Urinary bladder (tissue), 3 donors: ENCODE measurements at regions not wholly inside any gene's neighbourhood (a gene's known extent, or its start where the extent isn't known, plus 50 kb on each side); places are given as distances from the start of the nearest gene placed in this dataset.

Source experiments
- DNase-seq: peaks from one replicate; pipeline ENCODE4 v3.0.0-alpha.2; 2015; ENCODE audit errors: extremely low spot score
- H3K27ac ChIP-seq: one replicate; pipeline ENCODE4 v1.5.1; 2013; ENCODE audit warnings: low read depth, mild to moderate bottlenecking, moderate library complexity
- H3K36me3 ChIP-seq: one replicate; pipeline ENCODE4 v1.6.1; 2013; ENCODE audit warnings: mild to moderate bottlenecking, moderate library complexity; ENCODE audit not compliant: insufficient read depth
- H3K4me1 ChIP-seq: one replicate; pipeline ENCODE4 v1.6.1; 2013; ENCODE audit warnings: mild to moderate bottlenecking, moderate library complexity; ENCODE audit not compliant: insufficient read depth
- H3K4me3 ChIP-seq: one replicate; pipeline ENCODE4 v1.5.1; 2013; ENCODE audit warnings: low read depth, low read length
- WGBS: extraction: QIAGEN DNeasy Blood & Tissue Kit; methylation state at CpG from one replicate; pipeline ENCODE4 v1.1.7; 2013; 5-methylcytosine and 5-hydroxymethylcytosine counted together
- donor health status: healthy with polysubstance abuse.
- donor health status: healthy.

GRCh38 chr4:13316354-13316753 lies 167.8 kb downstream of the RAB28 start:
- no peak for DNase-seq
- no peak overlapping the region for H3K27ac ChIP-seq
- 76% methylated on average over 3 of the region's 3 CpGs for WGBS
- no peaks in the 10 kb centered on the region for H3K36me3 ChIP-seq
- no peaks in the 10 kb centered on the region for H3K4me1 ChIP-seq
- H3K4me3 ChIP-seq = no peak overlapping the region

GRCh38 chr4:13313856-13314255 lies 170.3 kb downstream of the RAB28 start:
- DNase-seq = no peak

GRCh38 chr4:13312264-13312663 lies 171.9 kb downstream of the RAB28 start:
- Histone ChIP-seq H3K4me1 (no peaks in the 10 kb centered on the region), H3K36me3 (no peaks in the 10 kb centered on the region), H3K27ac (no peak overlapping the region), H3K4me3 (no peak overlapping the region)
- no peak for DNase-seq
- WGBS = 79% methylated on average over 1 of the region's 1 CpG

More at GRCh38 chr4:13313856-13314255, 170.3 kb downstream of the RAB28 start:
- no peak overlapping the region for H3K4me3 ChIP-seq
- no peaks in the 10 kb centered on the region for H3K36me3 ChIP-seq
- no peaks in the 10 kb centered on the region for H3K4me1 ChIP-seq
- no peak overlapping the region for H3K27ac ChIP-seq

GRCh38 chr4:13309751-13310150 lies 174.4 kb downstream of the RAB28 start:
- DNase-seq = no peak
- H3K36me3 ChIP-seq = no peaks in the 10 kb centered on the region
- no peaks in the 10 kb centered on the region for H3K4me1 ChIP-seq
- no peak overlapping the region for H3K4me3 ChIP-seq
- 62% methylated on average over 2 of the region's 2 CpGs for WGBS
- H3K27ac ChIP-seq = no peak overlapping the region

GRCh38 chr4:13306356-13306755 lies 177.8 kb downstream of the RAB28 start:
- no peak overlapping the region for H3K4me3 ChIP-seq
- no peaks in the 10 kb centered on the region for H3K4me1 ChIP-seq
- no peak overlapping the region for H3K27ac ChIP-seq
- H3K36me3 ChIP-seq = no peaks in the 10 kb centered on the region
- WGBS = 56% methylated on average over 1 of the region's 1 CpG
- no peak for DNase-seq

- Histone ChIP-seq H3K36me3 (no peaks in the 10 kb centered on the region), H3K27ac (no peak overlapping the region), H3K4me1 (no peaks in the 10 kb centered on the region), H3K4me3 (no peak overlapping the region)
- WGBS = 63% methylated on average over 2 of the region's 2 CpGs
- DNase-seq = no peak
These were observed 181.3 kb downstream of the RAB28 start for GRCh38 chr4:13302876-13303275.

GRCh38 chr4:13299343-13299742 lies 184.8 kb downstream of the RAB28 start:
- H3K4me1 ChIP-seq = no peaks in the 10 kb centered on the region
- no peak overlapping the region for H3K27ac ChIP-seq
- no peak overlapping the region for H3K4me3 ChIP-seq
- DNase-seq = no peak
- 87% methylated on average over 2 of the region's 2 CpGs for whole genome bisulfite sequencing
- no peaks in the 10 kb centered on the region for H3K36me3 ChIP-seq

GRCh38 chr4:13298655-13299054 lies 185.5 kb downstream of the RAB28 start:
- Histone ChIP-seq H3K36me3 (no peaks in the 10 kb centered on the region), H3K4me3 (no peak overlapping the region), H3K4me1 (no peaks in the 10 kb centered on the region), H3K27ac (no peak overlapping the region)
- DNase-seq = no peak
- 75% methylated on average over 15 of the region's 15 CpGs for WGBS

- Histone ChIP-seq H3K4me1 (no peaks in the 10 kb centered on the region), H3K36me3 (no peaks in the 10 kb centered on the region), H3K4me3 (no peak overlapping the region), H3K27ac (no peak overlapping the region)
- WGBS = 94% methylated on average over 1 of the region's 1 CpG
- DNase-seq = no peak
These were observed 187.2 kb downstream of the RAB28 start for GRCh38 chr4:13296986-13297385.

GRCh38 chr4:13294961-13295605 lies 189.1 kb downstream of the RAB28 start:
- H3K4me1 ChIP-seq = no peaks in the 10 kb centered on the region
- DNase-seq = no peak
- no peaks in the 10 kb centered on the region for H3K36me3 ChIP-seq
- no peak overlapping the region for H3K4me3 ChIP-seq
- 70% methylated on average over 5 of the region's 5 CpGs for WGBS
- no peak overlapping the region for H3K27ac ChIP-seq

GRCh38 chr4:13292372-13292771 lies 191.8 kb downstream of the RAB28 start:
- Histone ChIP-seq H3K4me3 (no peak overlapping the region), H3K4me1 (no peaks in the 10 kb centered on the region), H3K27ac (no peak overlapping the region), H3K36me3 (no peaks in the 10 kb centered on the region)
- DNase-seq = no peak
- WGBS = 90% methylated on average over 1 of the region's 1 CpG

GRCh38 chr4:13289391-13289790 lies 194.7 kb downstream of the RAB28 start:
- Histone ChIP-seq H3K4me3 (no peak overlapping the region), H3K4me1 (no peaks in the 10 kb centered on the region), H3K27ac (no peak overlapping the region), H3K36me3 (no peaks in the 10 kb centered on the region)
- 95% methylated on average over 1 of the region's 1 CpG for WGBS
- no peak for DNase-seq

- H3K27ac ChIP-seq = no peak overlapping the region
- no peaks in the 10 kb centered on the region for H3K4me1 ChIP-seq
- DNase-seq = no peak
- no peaks in the 10 kb centered on the region for H3K36me3 ChIP-seq
- no peak overlapping the region for H3K4me3 ChIP-seq
These were observed 198.8 kb downstream of the RAB28 start for GRCh38 chr4:13285336-13285735.

- H3K4me1 ChIP-seq = no peaks in the 10 kb centered on the region
- H3K27ac ChIP-seq = no peak overlapping the region
- H3K4me3 ChIP-seq = no peak overlapping the region
- DNase-seq = no peak
- H3K36me3 ChIP-seq = no peaks in the 10 kb centered on the region
- WGBS = 87% methylated on average over 2 of the region's 2 CpGs
These were observed 199.2 kb downstream of the RAB28 start for GRCh38 chr4:13284932-13285331.

GRCh38 chr4:13276357-13276756 lies 207.8 kb downstream of the RAB28 start:
- H3K36me3 ChIP-seq = no peaks in the 10 kb centered on the region
- H3K4me1 ChIP-seq = no peaks in the 10 kb centered on the region
- no peak overlapping the region for H3K27ac ChIP-seq
- no peak overlapping the region for H3K4me3 ChIP-seq
- WGBS = 92% methylated on average over 1 of the region's 1 CpG
- DNase-seq = no peak
